Lower lobe of right lung (tissue), 2 donors: ENCODE measurements at regions not wholly inside any gene's neighbourhood (a gene's known extent, or its start where the extent isn't known, plus 50 kb on each side); places are given as distances from the start of the nearest gene placed in this dataset.
"Not testable (repeated sequence)": the region's sequence is repeated elsewhere in the genome, so short reads cannot be mapped to it uniquely, and the experiment has no call there.

ENCODE experiments used
- ATAC-seq, 2 donors: fragments of 200-7000 bp; cut with Tn5 transposase; one replicate each; pipeline ENCODE4 v1.9.1; 2020 to 2022; ENCODE audit warnings: mild to moderate bottlenecking in 2 of 2, moderate library complexity in 2 of 2
- DNase-seq: peaks from one replicate; pipeline ENCODE4 v3.0.0-alpha.2; 2020
- H3K27ac ChIP-seq: fragments of 200-600 bp; one replicate; pipeline ENCODE4 v1.8.0; 2022
- H3K27me3 ChIP-seq: fragments of 200-600 bp; one replicate; pipeline ENCODE4 v1.8.0; 2022; ENCODE audit warnings: low read depth
- H3K36me3 ChIP-seq: fragments of 200-600 bp; one replicate; pipeline ENCODE4 v1.8.0; 2022; ENCODE audit warnings: mild to moderate bottlenecking
- H3K4me1 ChIP-seq: fragments of 200-600 bp; one replicate; pipeline ENCODE4 v1.8.0; 2022
- H3K4me3 ChIP-seq: fragments of 200-600 bp; one replicate; pipeline ENCODE4 v1.8.0; 2022; ENCODE audit warnings: mild to moderate bottlenecking
- H3K9me3 ChIP-seq: fragments of 200-600 bp; one replicate; pipeline ENCODE4 v1.8.0; 2022
- intact Hi-C: fragments of 100-400 bp; cut with DNase I; formaldehyde crosslinking; loops from one replicate; pipeline ENCODE4 v1.11.0; 2022
- TF ChIP-seq, protein P1 (sequence below): fragments of 200-600 bp; IDR thresholded peaks from one replicate; pipeline ENCODE4 v1.8.0; 2022; ENCODE audit warnings: antibody characterized with exemption, mild to moderate bottlenecking
- donor health status: DM: no; HTN: yes; CAD: no; lungs with severe emphysema.

DNA sequence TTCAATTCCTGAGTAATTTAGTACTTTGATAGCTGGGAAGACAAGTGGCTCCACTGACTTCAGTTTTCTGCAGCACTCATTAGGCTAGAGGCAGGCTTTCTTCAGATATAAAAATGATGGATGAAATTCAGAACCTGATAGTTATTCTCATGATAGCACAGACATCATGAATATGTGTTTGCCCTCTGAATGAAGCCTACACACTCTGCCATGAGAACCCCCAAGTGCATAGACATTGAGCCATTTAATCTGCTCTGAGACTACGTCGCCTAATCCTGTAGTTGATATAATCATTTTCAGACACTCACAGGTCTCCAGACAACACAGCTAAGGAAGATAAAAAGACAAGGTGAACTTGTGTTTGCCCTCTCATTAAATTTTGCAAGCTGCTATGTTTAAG, 566.1 kb downstream of the AMY1C start:
- intact Hi-C loops, result no loop called here
- Histone ChIP-seq H3K27me3 (no peaks in the 10 kb centered on the region), H3K27ac (no peak overlapping the region), H3K4me3 (no peak overlapping the region), H3K36me3 (no peaks in the 10 kb centered on the region), H3K9me3 (no peaks in the 10 kb centered on the region), H3K4me1 (no peaks in the 10 kb centered on the region)
- no peak for ATAC-seq
- TF ChIP-seq, protein P1, sequence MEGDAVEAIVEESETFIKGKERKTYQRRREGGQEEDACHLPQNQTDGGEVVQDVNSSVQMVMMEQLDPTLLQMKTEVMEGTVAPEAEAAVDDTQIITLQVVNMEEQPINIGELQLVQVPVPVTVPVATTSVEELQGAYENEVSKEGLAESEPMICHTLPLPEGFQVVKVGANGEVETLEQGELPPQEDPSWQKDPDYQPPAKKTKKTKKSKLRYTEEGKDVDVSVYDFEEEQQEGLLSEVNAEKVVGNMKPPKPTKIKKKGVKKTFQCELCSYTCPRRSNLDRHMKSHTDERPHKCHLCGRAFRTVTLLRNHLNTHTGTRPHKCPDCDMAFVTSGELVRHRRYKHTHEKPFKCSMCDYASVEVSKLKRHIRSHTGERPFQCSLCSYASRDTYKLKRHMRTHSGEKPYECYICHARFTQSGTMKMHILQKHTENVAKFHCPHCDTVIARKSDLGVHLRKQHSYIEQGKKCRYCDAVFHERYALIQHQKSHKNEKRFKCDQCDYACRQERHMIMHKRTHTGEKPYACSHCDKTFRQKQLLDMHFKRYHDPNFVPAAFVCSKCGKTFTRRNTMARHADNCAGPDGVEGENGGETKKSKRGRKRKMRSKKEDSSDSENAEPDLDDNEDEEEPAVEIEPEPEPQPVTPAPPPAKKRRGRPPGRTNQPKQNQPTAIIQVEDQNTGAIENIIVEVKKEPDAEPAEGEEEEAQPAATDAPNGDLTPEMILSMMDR, result no peak
- no peak for DNase-seq

DNA sequence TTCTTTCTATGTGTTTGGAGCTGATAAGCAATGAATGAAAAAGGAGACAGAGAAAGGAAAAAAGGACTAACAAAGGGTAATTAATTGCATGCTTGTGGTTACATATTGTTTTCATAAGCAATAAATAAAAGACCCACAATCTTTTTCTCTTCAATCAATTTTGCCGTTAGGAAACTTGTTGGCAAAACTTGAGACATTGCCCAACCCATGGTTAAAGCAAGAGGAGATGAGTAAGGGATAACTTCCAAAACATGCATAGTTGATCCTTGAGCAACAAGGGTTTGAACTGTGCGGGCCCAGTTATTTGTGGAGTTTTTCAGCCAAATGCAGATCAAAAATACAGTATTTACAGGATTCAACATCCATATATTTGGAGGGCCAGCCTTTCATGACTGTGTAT, 572.4 kb downstream of the AMY1C start:
- Histone ChIP-seq H3K4me3 (no peak overlapping the region), H3K27ac (no peak overlapping the region), H3K4me1 (no peaks in the 10 kb centered on the region), H3K36me3 (no peaks in the 10 kb centered on the region), H3K27me3 (no peaks in the 10 kb centered on the region), H3K9me3 (no peaks in the 10 kb centered on the region)
- DNase-seq, result no peak
- intact Hi-C loops, result no loop called here
- TF ChIP-seq, protein P1, result no peak
- ATAC-seq, result no peak

GRCh38 chr1:104329278-104329677, 579.6 kb downstream of the AMY1C start:
- DNase-seq (no peak), ATAC-seq (no peak)
- no peak overlapping the region for H3K27ac ChIP-seq
- no peaks in the 10 kb centered on the region for H3K9me3 ChIP-seq
- no peaks in the 10 kb centered on the region for H3K36me3 ChIP-seq
- H3K4me1 ChIP-seq, result no peaks in the 10 kb centered on the region
- no peaks in the 10 kb centered on the region for H3K27me3 ChIP-seq
- H3K4me3 ChIP-seq, result no peak overlapping the region
- TF ChIP-seq, protein P1, result no peak
- intact Hi-C loops, result no loop called here

- H3K4me3 ChIP-seq, result no peak overlapping the region
- ATAC-seq (no peak), DNase-seq (no peak)
- no peaks in the 10 kb centered on the region for H3K27me3 ChIP-seq
- intact Hi-C loops, result no loop called here
- no peaks in the 10 kb centered on the region for H3K4me1 ChIP-seq
- TF ChIP-seq, protein P1, result no peak
- H3K9me3 ChIP-seq, result no peaks in the 10 kb centered on the region
- H3K36me3 ChIP-seq, result no peaks in the 10 kb centered on the region
- H3K27ac ChIP-seq, result no peak overlapping the region
These were observed 582.1 kb downstream of the AMY1C start for GRCh38 chr1:104331763-104332162.

DNA sequence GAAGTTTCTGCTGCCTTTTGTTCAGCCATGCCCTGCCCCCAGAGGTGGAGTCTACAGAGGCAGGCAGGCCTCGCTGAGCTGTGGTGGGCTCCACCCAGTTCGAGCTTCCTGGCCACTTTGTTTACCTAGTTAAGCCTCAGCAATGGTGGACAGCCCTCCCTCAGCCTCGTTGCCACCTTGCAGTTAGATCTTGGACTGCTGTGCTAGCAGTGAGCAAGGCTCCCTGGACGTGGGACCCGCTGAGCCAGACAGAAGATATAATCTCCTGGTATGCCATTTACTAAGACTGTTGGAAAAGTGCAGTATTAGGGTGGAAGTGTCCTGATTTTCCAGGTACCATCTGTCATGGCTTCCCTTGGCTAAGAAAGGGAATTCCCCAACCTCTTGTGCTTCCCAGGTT, 588.2 kb downstream of the AMY1C start:
- ATAC-seq, H3K27ac ChIP-seq, H3K27me3 ChIP-seq, H3K9me3 ChIP-seq, H3K4me1 ChIP-seq, H3K36me3 ChIP-seq, intact Hi-C loops, H3K4me3 ChIP-seq: not testable (repeated sequence)
- peak; percentile 28 for DNase-seq

DNA sequence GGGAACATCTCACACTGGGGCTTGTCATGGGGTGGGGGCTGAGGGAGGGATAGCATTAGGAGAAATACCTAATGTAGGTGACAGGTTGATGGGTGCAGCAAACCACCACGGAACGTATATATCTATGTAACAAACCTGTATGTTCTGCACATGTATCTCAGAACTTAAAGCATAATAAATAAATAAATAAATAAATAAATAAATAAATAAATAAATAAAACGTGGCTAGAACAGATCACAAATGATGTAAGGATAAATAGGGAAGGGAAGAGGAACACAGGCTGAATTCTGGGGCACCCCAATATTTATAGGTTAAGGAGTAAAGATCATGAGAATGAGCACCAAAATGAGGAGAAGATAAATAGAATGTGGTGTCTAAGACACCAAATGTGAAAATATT, 592.2 kb downstream of the AMY1C start:
- no peak for DNase-seq
- no peak for ATAC-seq
- TF ChIP-seq, protein P1, result no peak
- no peaks in the 10 kb centered on the region for H3K36me3 ChIP-seq
- no peaks in the 10 kb centered on the region for H3K9me3 ChIP-seq
- no peaks in the 10 kb centered on the region for H3K27me3 ChIP-seq
- intact Hi-C loops, result no loop called here
- H3K27ac ChIP-seq, result no peak overlapping the region
- no peaks in the 10 kb centered on the region for H3K4me1 ChIP-seq
- H3K4me3 ChIP-seq, result no peak overlapping the region
